ENCODE measurements at regions not wholly inside any gene's neighbourhood (a gene's known extent, or its start where the extent isn't known, plus 50 kb on each side); places are given as distances from the start of the nearest gene placed in this dataset.

DNA sequence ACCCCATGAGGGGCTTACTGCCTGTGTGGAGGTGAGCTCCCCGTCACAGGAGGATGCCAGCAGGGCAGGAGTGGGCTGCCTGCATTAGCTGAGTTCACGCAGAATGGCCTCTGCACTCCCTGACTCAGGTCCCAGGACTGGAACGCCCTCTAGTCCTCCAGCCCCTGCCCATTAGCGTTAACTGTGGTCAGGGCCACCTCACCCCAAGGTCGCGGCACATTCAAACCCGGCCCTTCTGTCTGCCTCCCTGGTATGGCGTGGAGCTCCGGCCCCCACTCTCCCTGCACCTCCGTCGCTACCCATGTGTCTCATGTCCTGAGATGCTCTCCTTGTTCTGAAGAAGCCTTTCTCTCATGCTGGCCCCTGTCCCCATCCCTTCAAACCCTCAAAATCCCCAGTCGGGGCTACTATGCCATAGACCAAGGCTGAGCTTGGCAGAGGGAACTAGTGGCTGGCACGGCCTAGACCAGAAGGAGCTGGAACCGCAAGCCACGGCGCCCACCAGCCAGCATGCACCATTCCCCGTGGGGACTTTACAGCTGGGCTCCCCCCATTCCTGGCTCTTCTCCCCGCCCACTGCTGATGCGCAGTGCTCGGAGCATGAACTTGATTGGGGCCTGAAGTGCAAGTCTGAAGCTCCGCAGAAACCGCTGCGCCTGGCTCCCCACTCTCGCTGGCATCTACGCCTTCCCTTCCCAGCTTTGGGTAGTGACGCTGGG lies 79.5 kb upstream of the RTL6 start (continued):
- TF ChIP-seq ZBTB43 (CRISPR knock-in tag; IDR thresholded peaks at IDR 0.05) (no peak), CREB5 (CRISPR knock-in tag; IDR thresholded peaks at IDR 0.05) (no peak), SP1 (CRISPR knock-in tag; IDR thresholded peaks at IDR 0.05) (no peak), ZBED1 (IDR thresholded peaks at IDR 0.05) (no peak), FUS (optimal IDR thresholded peaks at IDR 0.05; ENCODE audit: low read depth, low read length) (no peak)
- TF ChIP-seq, protein P1, sequence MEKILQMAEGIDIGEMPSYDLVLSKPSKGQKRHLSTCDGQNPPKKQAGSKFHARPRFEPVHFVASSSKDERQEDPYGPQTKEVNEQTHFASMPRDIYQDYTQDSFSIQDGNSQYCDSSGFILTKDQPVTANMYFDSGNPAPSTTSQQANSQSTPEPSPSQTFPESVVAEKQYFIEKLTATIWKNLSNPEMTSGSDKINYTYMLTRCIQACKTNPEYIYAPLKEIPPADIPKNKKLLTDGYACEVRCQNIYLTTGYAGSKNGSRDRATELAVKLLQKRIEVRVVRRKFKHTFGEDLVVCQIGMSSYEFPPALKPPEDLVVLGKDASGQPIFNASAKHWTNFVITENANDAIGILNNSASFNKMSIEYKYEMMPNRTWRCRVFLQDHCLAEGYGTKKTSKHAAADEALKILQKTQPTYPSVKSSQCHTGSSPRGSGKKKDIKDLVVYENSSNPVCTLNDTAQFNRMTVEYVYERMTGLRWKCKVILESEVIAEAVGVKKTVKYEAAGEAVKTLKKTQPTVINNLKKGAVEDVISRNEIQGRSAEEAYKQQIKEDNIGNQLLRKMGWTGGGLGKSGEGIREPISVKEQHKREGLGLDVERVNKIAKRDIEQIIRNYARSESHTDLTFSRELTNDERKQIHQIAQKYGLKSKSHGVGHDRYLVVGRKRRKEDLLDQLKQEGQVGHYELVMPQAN (IDR thresholded peaks at IDR 0.05; ENCODE audit: borderline replicate concordance), result no peak
- TF ChIP-seq, protein P2, sequence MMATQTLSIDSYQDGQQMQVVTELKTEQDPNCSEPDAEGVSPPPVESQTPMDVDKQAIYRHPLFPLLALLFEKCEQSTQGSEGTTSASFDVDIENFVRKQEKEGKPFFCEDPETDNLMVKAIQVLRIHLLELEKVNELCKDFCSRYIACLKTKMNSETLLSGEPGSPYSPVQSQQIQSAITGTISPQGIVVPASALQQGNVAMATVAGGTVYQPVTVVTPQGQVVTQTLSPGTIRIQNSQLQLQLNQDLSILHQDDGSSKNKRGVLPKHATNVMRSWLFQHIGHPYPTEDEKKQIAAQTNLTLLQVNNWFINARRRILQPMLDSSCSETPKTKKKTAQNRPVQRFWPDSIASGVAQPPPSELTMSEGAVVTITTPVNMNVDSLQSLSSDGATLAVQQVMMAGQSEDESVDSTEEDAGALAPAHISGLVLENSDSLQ (IDR thresholded peaks at IDR 0.05), result no peak

Data from K562 (cell line).